Skeletal muscle satellite cell (primary cell): ENCODE measurements at regions not wholly inside any gene's neighbourhood (a gene's known extent, or its start where the extent isn't known, plus 50 kb on each side); places are given as distances from the start of the nearest gene placed in this dataset.

Experiments
- H3K27me3 ChIP-seq: 2 replicates; pipeline ENCODE4 v1.7.0; 2013; ENCODE audit warnings: low read length; ENCODE audit not compliant: control insufficient read depth, insufficient read depth
- H3K36me3 ChIP-seq: 2 replicates; pipeline ENCODE4 v1.7.0; 2013; ENCODE audit warnings: mild to moderate bottlenecking, control low read depth, low read length; ENCODE audit not compliant: insufficient read depth
- H3K4me1 ChIP-seq: 2 replicates; pipeline ENCODE4 v1.7.0; 2013; ENCODE audit warnings: low read length; ENCODE audit not compliant: control insufficient read depth, insufficient read depth
- H3K4me2 ChIP-seq: 2 replicates; pipeline ENCODE4 v1.7.0; 2013; ENCODE audit warnings: mild to moderate bottlenecking, low read length
- H3K4me3 ChIP-seq: 2 replicates; pipeline ENCODE4 v1.7.0; 2013; ENCODE audit warnings: low read length
- H3K9ac ChIP-seq: 2 replicates; pipeline ENCODE4 v1.7.0; 2013; ENCODE audit warnings: mild to moderate bottlenecking, low read depth, low read length, moderate library complexity
- H3K9me3 ChIP-seq: replicated peaks from 2 replicates; pipeline ENCODE4 v1.7.0; 2013; ENCODE audit warnings: mild to moderate bottlenecking, control low read depth, low read length

GRCh38 chr18:72360634-72361033 is 183.5 kb downstream of the CBLN2 start:
- H3K4me1 ChIP-seq: no peaks in the 10 kb centered on the region
- no peaks in the 10 kb centered on the region for H3K27me3 ChIP-seq
- H3K9me3 ChIP-seq: peaks cover 3% of the 10 kb centered on the region
- H3K4me2 ChIP-seq: no peak overlapping the region
- H3K9ac ChIP-seq: no peak overlapping the region
- H3K36me3 ChIP-seq: no peaks in the 10 kb centered on the region
- H3K4me3 ChIP-seq: no peak overlapping the region

DNA sequence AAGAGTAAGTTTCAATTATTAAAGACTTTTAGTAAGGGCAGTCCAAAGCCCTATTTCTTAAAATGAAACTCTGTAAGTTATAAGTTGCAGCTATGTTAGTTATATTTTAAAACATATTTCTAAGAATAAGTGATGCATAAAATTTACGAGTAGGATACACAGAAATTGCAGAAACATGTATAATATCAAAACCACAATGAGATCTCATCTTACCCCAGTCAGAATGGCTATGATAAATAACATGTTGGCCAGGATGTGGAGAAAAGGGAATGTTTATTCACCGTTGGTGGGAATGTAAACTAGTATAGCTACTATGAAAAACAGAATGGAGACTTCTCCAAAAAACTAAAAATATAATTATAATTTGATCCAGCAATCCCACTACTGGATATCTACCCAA is 201.2 kb downstream of the CBLN2 start:
- H3K9ac ChIP-seq: no peak overlapping the region
- H3K27me3 ChIP-seq: no peaks in the 10 kb centered on the region
- H3K4me3 ChIP-seq: no peak overlapping the region
- H3K4me2 ChIP-seq: no peak overlapping the region
- no peaks in the 10 kb centered on the region for H3K4me1 ChIP-seq
- H3K9me3 ChIP-seq: no peaks in the 10 kb centered on the region
- H3K36me3 ChIP-seq: no peaks in the 10 kb centered on the region

DNA sequence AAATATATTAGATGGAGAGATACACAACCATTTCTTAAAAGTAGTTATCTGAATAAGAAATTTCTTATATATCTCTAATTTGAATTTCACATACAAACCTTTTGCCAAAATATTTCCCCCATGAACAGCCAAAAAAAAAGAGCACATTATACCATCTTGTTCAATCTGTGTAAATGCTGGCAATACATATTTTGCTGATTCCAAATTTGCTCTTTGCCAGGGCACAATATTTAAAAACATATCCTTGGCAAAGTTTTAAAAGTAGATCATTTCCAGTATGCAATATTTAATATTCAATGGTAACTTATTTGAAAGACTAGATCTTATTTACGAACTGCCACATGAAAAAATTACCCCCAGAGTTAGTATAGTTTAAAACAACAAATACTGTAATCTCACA is 204.2 kb downstream of the CBLN2 start:
- H3K4me2 ChIP-seq: no peak overlapping the region
- no peaks in the 10 kb centered on the region for H3K4me1 ChIP-seq
- H3K27me3 ChIP-seq: no peaks in the 10 kb centered on the region
- no peak overlapping the region for H3K9ac ChIP-seq
- no peak overlapping the region for H3K4me3 ChIP-seq
- H3K36me3 ChIP-seq: no peaks in the 10 kb centered on the region
- no peaks in the 10 kb centered on the region for H3K9me3 ChIP-seq

DNA sequence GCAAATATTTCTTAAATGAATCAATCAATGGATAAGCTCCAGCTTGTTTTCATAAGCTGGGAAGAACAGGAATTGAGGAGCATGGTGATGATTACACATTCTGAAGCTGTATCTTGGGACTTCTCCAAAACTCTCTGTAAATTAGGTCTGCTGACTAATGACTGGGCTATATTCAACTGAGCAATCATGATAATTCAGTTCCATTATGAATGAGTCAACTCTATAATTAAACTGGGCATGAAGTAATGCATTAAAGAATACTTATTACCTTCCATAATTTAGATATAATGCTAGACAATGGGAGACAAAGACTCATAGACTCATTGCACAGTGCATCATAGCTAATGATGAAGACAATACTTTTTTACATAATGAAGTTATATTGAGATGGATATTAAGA is 207.4 kb downstream of the CBLN2 start:
- no peaks in the 10 kb centered on the region for H3K4me1 ChIP-seq

GRCh38 chr18:72329533-72329932 is 214.6 kb downstream of the CBLN2 start:
- H3K4me1 ChIP-seq: no peaks in the 10 kb centered on the region
- H3K36me3 ChIP-seq: no peaks in the 10 kb centered on the region
- H3K9ac ChIP-seq: no peak overlapping the region
- H3K4me2 ChIP-seq: no peak overlapping the region
- H3K27me3 ChIP-seq: no peaks in the 10 kb centered on the region
- peaks cover 3% of the 10 kb centered on the region for H3K9me3 ChIP-seq
- no peak overlapping the region for H3K4me3 ChIP-seq

More for the DNA sequence above, 207.4 kb downstream of the CBLN2 start:
- Histone ChIP-seq H3K9me3 (no peaks in the 10 kb centered on the region), H3K4me3 (no peak overlapping the region), H3K27me3 (no peaks in the 10 kb centered on the region), H3K36me3 (no peaks in the 10 kb centered on the region), H3K4me2 (no peak overlapping the region), H3K9ac (no peak overlapping the region)

DNA sequence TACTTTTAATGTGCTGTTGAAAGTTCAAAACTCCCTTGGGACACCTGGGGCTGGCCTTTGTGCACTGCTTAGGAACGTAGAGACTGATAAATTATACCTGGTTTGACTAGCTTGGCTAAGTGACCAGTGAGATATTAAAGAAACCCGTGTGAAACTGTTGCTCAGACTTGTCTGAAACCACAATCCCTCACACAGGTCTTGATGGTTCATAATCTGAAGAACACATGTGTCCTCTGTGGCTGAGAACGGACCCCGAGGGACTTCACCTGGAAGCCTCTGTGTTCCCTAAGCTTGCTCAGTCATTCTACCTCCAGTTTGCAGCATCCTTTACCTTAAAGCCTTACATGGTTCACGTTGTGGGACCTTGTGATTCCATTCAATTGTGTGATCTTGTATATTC is 218.8 kb downstream of the CBLN2 start:
- no peaks in the 10 kb centered on the region for H3K4me1 ChIP-seq
- H3K4me3 ChIP-seq: no peak overlapping the region
- H3K9me3 ChIP-seq: peaks cover 3% of the 10 kb centered on the region
- no peak overlapping the region for H3K4me2 ChIP-seq
- no peak overlapping the region for H3K9ac ChIP-seq
- H3K27me3 ChIP-seq: no peaks in the 10 kb centered on the region
- no peaks in the 10 kb centered on the region for H3K36me3 ChIP-seq

DNA sequence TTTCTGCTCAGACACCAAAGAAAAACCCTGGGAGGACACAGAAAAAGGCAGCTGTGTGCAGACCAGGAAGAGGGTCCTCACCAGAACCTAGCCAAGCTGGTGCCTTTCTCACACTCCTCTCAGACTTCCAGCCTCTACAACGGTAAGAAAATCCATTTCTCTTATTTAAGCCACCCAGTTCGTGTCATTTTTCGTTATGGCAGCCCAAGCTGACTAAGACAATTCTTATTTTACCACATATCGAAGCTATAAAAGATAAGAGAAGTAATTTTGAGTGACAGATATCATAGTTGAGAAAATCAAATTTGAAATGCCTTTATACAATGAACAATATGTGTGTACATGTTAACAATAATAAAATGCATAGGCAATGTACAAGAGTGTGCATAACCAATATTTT is 219.5 kb downstream of the CBLN2 start:
- no peaks in the 10 kb centered on the region for H3K4me1 ChIP-seq
- H3K9ac ChIP-seq: no peak overlapping the region
- H3K27me3 ChIP-seq: no peaks in the 10 kb centered on the region
- no peak overlapping the region for H3K4me3 ChIP-seq
- H3K36me3 ChIP-seq: no peaks in the 10 kb centered on the region
- no peak overlapping the region for H3K4me2 ChIP-seq
- peaks cover 3% of the 10 kb centered on the region for H3K9me3 ChIP-seq

- Histone ChIP-seq H3K36me3 (no peaks in the 10 kb centered on the region), H3K9me3 (no peaks in the 10 kb centered on the region), H3K9ac (no peak overlapping the region), H3K4me1 (no peaks in the 10 kb centered on the region), H3K4me2 (no peak overlapping the region), H3K27me3 (no peaks in the 10 kb centered on the region), H3K4me3 (no peak overlapping the region)
These were observed 227.6 kb downstream of the CBLN2 start for GRCh38 chr18:72316497-72316896.

DNA sequence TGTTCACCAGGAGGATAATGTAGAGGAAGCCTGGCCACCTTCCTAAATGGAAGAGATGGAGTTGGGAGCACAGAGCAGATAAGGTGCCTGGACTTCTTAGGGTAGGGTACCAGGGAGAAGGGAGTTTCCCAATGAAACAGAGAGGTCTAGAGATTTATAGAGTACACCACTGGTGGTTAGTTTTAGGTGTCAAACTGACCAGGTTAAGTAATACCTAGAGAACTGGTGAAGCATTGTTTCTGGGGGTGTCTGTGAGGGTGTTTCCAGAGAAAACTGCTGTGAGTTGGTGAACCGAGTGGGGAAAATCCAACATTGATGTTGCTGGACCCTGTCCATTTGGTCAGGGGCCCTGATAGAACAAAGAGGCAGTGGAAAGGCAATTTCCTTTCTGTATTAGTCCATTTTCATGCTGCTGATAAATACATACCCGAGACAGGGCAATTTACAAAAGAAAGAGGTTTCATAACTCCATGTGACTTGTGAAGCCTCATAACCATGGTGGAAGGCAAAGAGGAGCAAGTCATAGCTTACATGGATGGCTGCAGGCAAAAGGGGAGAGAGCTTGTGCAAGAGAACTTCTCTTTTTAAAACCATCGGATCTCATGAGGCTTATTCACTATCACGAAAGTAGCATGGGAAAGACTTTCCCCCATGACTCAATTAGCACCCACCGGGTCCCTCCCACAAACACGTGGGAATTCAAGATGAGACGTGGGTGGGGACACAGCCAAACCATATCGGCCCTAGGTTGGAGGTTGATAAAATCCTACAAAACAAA is 260.8 kb downstream of the CBLN2 start:
- no peaks in the 10 kb centered on the region for H3K4me1 ChIP-seq
- no peak overlapping the region for H3K4me2 ChIP-seq
- no peaks in the 10 kb centered on the region for H3K9me3 ChIP-seq
- H3K36me3 ChIP-seq: no peaks in the 10 kb centered on the region
- H3K9ac ChIP-seq: no peak overlapping the region
- H3K27me3 ChIP-seq: no peaks in the 10 kb centered on the region
- H3K4me3 ChIP-seq: no peak overlapping the region

- H3K27me3 ChIP-seq: no peaks in the 10 kb centered on the region
- no peak overlapping the region for H3K4me2 ChIP-seq
- H3K4me3 ChIP-seq: no peak overlapping the region
- no peak overlapping the region for H3K9ac ChIP-seq
- H3K4me1 ChIP-seq: no peaks in the 10 kb centered on the region
- no peaks in the 10 kb centered on the region for H3K36me3 ChIP-seq
- H3K9me3 ChIP-seq: no peaks in the 10 kb centered on the region
These were observed 271.1 kb downstream of the CBLN2 start for GRCh38 chr18:72273025-72273424.

DNA sequence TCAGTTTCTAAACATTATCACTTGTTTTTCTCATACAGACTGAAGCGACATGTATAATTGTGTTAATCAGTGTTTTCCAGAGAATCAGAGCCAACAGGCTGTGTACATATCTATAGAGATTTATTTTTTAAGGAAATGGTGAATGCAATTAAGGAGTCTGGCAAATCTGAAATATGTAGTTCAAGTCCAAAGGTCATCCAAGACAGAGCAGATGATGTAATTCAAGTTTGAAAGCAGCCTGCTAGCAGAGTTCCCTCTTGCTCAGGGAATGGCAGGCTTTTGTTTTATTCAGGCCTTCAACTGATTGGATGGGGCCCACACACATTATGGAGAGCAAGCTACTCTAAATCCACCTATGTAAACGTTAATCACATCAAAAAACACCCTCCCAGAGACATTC is 282.6 kb downstream of the CBLN2 start:
- no peaks in the 10 kb centered on the region for H3K36me3 ChIP-seq
- no peak overlapping the region for H3K9ac ChIP-seq
- no peaks in the 10 kb centered on the region for H3K27me3 ChIP-seq
- H3K4me1 ChIP-seq: no peaks in the 10 kb centered on the region
- no peak overlapping the region for H3K4me2 ChIP-seq
- H3K9me3 ChIP-seq: no peaks in the 10 kb centered on the region
- H3K4me3 ChIP-seq: no peak overlapping the region

DNA sequence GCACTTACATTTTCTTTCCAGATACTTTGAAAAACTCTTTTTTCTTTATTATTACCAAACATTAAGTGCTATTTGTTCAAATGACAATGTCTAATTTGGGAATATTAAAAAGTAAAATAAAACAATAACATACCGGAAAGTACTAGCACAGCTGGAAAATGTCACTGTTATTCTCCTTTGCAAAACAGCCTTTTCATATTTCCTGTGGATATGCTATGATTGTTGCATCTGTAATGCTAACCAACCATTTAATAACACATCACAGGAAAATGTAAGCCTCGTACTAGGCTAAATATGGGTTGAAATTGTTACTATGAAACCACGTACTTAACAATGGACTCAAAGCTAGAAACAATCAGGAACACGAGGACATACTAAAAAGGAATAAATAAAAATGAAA is 298.1 kb downstream of the CBLN2 start:
- H3K36me3 ChIP-seq: no peaks in the 10 kb centered on the region
- no peak overlapping the region for H3K4me2 ChIP-seq
- H3K4me1 ChIP-seq: no peaks in the 10 kb centered on the region
- no peaks in the 10 kb centered on the region for H3K9me3 ChIP-seq
- H3K27me3 ChIP-seq: no peaks in the 10 kb centered on the region
- H3K9ac ChIP-seq: no peak overlapping the region
- H3K4me3 ChIP-seq: no peak overlapping the region
